C4-2B (cell line): ENCODE measurements at regions not wholly inside any gene's neighbourhood (a gene's known extent, or its start where the extent isn't known, plus 50 kb on each side); places are given as distances from the start of the nearest gene placed in this dataset.

ENCODE experiments used
- H3K27ac ChIP-seq: fragments of 450-650 bp; 2 replicates; pipeline ENCODE4 v1.5.1; 2017
- CTCF ChIP-seq: fragments of 450-650 bp; conservative IDR thresholded peaks from 2 replicates; pipeline ENCODE4 v1.5.1; 2017; ENCODE audit warnings: mild to moderate bottlenecking
- ZFX ChIP-seq: fragments of 450-650 bp; IDR thresholded peaks from 2 replicates; pipeline ENCODE4 v1.6.1; 2017

GRCh38 chr4:125430086-125430485 lies 115.3 kb downstream of the FAT4 start:
- no peak for TF ChIP-seq ZFX
- TF ChIP-seq CTCF, result no peak
- H3K27ac ChIP-seq, result no peak overlapping the region

- TF ChIP-seq CTCF (no peak), ZFX (no peak)
- H3K27ac ChIP-seq, result no peak overlapping the region
These were observed 117.3 kb downstream of the FAT4 start for GRCh38 chr4:125432078-125432477.

- TF ChIP-seq CTCF (no peak), ZFX (no peak)
- H3K27ac ChIP-seq, result no peak overlapping the region
These were observed 118.7 kb downstream of the FAT4 start for GRCh38 chr4:125433453-125433852.

GRCh38 chr4:125434136-125434535 lies 119.4 kb downstream of the FAT4 start:
- TF ChIP-seq CTCF (no peak), ZFX (no peak)

GRCh38 chr4:125440814-125441213 lies 126.1 kb downstream of the FAT4 start:
- TF ChIP-seq ZFX, result no peak
- TF ChIP-seq CTCF, result no peak
- no peak overlapping the region for H3K27ac ChIP-seq

More at GRCh38 chr4:125434136-125434535, 119.4 kb downstream of the FAT4 start:
- no peak overlapping the region for H3K27ac ChIP-seq

- no peak overlapping the region for H3K27ac ChIP-seq
- TF ChIP-seq CTCF (no peak), ZFX (no peak)
These were observed 129.4 kb downstream of the FAT4 start for GRCh38 chr4:125444166-125444565.

GRCh38 chr4:125445525-125445924 lies 130.8 kb downstream of the FAT4 start:
- TF ChIP-seq ZFX (no peak), CTCF (no peak)
- no peak overlapping the region for H3K27ac ChIP-seq
